ENCODE measurements at regions not wholly inside any gene's neighbourhood (a gene's known extent, or its start where the extent isn't known, plus 50 kb on each side); places are given as distances from the start of the nearest gene placed in this dataset.

- TF ChIP-seq CTCF (IDR thresholded peaks at IDR 0.05; ENCODE audit: unreplicated experiment in 3 of 3): no peak
- Mint-ChIP-seq H3K27me3 (ENCODE audit: low read depth) (peaks cover 37% of the 10 kb centered on the region), H3K4me3 (no peak overlapping the region), H3K36me3 (ENCODE audit: low read depth) (no peaks in the 10 kb centered on the region), H3K27ac (no peak overlapping the region), H3K4me1 (peaks cover 11% of the 10 kb centered on the region), H3K9me3 (no peaks in the 10 kb centered on the region)
Observed at GRCh38 chr3:43964640-43965039, 273.9 kb downstream of the ABHD5 start.

- H3K4me3 Mint-ChIP-seq: no peak overlapping the region
Observed at GRCh38 chr3:43965656-43966055, 274.9 kb downstream of the ABHD5 start.

GRCh38 chr3:43966126-43966525 is 275.4 kb downstream of the ABHD5 start:
- peaks cover 26% of the 10 kb centered on the region for H3K27me3 Mint-ChIP-seq (ENCODE audit: low read depth)
- no peak for TF ChIP-seq CTCF (IDR thresholded peaks at IDR 0.05; ENCODE audit: unreplicated experiment in 3 of 3)
- no peak overlapping the region for H3K4me3 Mint-ChIP-seq
- no peaks in the 10 kb centered on the region for H3K9me3 Mint-ChIP-seq
- no peak overlapping the region for H3K27ac Mint-ChIP-seq
- no peaks in the 10 kb centered on the region for H3K4me1 Mint-ChIP-seq
- H3K36me3 Mint-ChIP-seq (ENCODE audit: low read depth): no peaks in the 10 kb centered on the region

More at GRCh38 chr3:43965656-43966055, 274.9 kb downstream of the ABHD5 start:
- H3K27ac Mint-ChIP-seq: no peak overlapping the region
- peaks cover under 1% of the 10 kb centered on the region for H3K4me1 Mint-ChIP-seq
- H3K9me3 Mint-ChIP-seq: no peaks in the 10 kb centered on the region
- no peak for TF ChIP-seq CTCF (IDR thresholded peaks at IDR 0.05; ENCODE audit: unreplicated experiment in 3 of 3)
- peaks cover 28% of the 10 kb centered on the region for H3K27me3 Mint-ChIP-seq (ENCODE audit: low read depth)
- no peaks in the 10 kb centered on the region for H3K36me3 Mint-ChIP-seq (ENCODE audit: low read depth)

- Mint-ChIP-seq H3K9me3 (no peaks in the 10 kb centered on the region), H3K4me3 (no peak overlapping the region), H3K4me1 (no peaks in the 10 kb centered on the region), H3K27ac (no peak overlapping the region), H3K36me3 (ENCODE audit: low read depth) (no peaks in the 10 kb centered on the region), H3K27me3 (ENCODE audit: low read depth) (peaks cover 30% of the 10 kb centered on the region)
- TF ChIP-seq CTCF (IDR thresholded peaks at IDR 0.05; ENCODE audit: unreplicated experiment in 3 of 3): no peak
Observed at GRCh38 chr3:43966530-43966929, 275.2 kb upstream of the TOPAZ1 start.

GRCh38 chr3:43968465-43968864 is 273.2 kb upstream of the TOPAZ1 start:
- Mint-ChIP-seq H3K4me1 (no peaks in the 10 kb centered on the region), H3K27me3 (ENCODE audit: low read depth) (peaks cover 28% of the 10 kb centered on the region), H3K36me3 (ENCODE audit: low read depth) (no peaks in the 10 kb centered on the region), H3K4me3 (no peak overlapping the region), H3K27ac (no peak overlapping the region), H3K9me3 (no peaks in the 10 kb centered on the region)
- no peak for TF ChIP-seq CTCF (IDR thresholded peaks at IDR 0.05; ENCODE audit: unreplicated experiment in 3 of 3)

- H3K27me3 Mint-ChIP-seq (ENCODE audit: low read depth): peaks cover 16% of the 10 kb centered on the region
- no peak for TF ChIP-seq CTCF (IDR thresholded peaks at IDR 0.05; ENCODE audit: unreplicated experiment in 3 of 3)
- no peaks in the 10 kb centered on the region for H3K9me3 Mint-ChIP-seq
- H3K4me1 Mint-ChIP-seq: no peaks in the 10 kb centered on the region
- no peaks in the 10 kb centered on the region for H3K36me3 Mint-ChIP-seq (ENCODE audit: low read depth)
- H3K27ac Mint-ChIP-seq: no peak overlapping the region
- H3K4me3 Mint-ChIP-seq: no peak overlapping the region
Observed at GRCh38 chr3:43969944-43970343, 271.7 kb upstream of the TOPAZ1 start.
